T-helper 1 cell treated with Interleukin-12 subunit alpha and Interleukin-12 subunit beta and Interleukin-4 antibody, amounts not matched to agents 30 μg/mL and 1 μg/mL, for 36 hours (primary cell): ENCODE measurements at regions not wholly inside any gene's neighbourhood (a gene's known extent, or its start where the extent isn't known, plus 50 kb on each side); places are given as distances from the start of the nearest gene placed in this dataset.

Source experiments
- H3K27ac Mint-ChIP-seq: one replicate; pipeline ENCODE4 v1.8.0; 2021; ENCODE audit warnings: mild to moderate bottlenecking, mixed read lengths
- H3K27me3 Mint-ChIP-seq: one replicate; pipeline ENCODE4 v1.8.0; 2021; ENCODE audit warnings: low read depth, mixed read lengths
- H3K36me3 Mint-ChIP-seq: one replicate; pipeline ENCODE4 v1.8.0; 2021; ENCODE audit warnings: low read depth, mixed read lengths
- H3K4me1 Mint-ChIP-seq: one replicate; pipeline ENCODE4 v1.8.0; 2021; ENCODE audit warnings: low read depth, mixed read lengths
- H3K4me3 Mint-ChIP-seq: one replicate; pipeline ENCODE4 v1.8.0; 2021; ENCODE audit warnings: mild to moderate bottlenecking, moderate library complexity, mixed read lengths
- H3K9me3 Mint-ChIP-seq: one replicate; pipeline ENCODE4 v1.8.0; 2021; ENCODE audit warnings: mixed read lengths

DNA sequence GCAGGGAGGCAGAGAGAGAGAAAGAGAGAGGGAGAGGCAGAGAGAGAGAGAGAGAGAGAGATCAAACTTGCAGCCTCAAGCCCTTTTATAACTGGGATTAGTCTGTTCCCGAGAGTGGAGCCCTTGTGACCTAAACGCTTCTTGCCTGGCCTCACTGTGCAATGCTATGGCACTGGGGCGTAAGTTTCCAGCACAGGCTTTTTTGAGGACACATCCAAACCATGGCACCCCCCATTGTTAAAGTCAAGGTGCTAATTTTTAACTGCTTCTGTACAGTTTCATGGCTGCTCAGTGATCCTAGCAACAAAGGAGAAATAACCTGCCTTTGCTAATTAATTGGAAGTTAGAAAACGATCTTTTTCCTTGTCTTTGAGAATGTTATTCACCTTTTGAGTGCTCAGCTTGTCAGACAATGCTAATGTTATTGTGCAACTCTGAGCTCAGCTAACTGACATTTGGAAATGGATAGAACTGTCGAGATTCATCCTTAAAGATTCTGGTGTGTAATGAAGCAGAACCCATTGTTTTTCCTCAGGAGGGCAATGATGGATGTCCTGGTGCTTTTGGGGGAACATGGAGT, 268.4 kb downstream of the GLRX3 start:
- Mint-ChIP-seq H3K9me3 (no peaks in the 10 kb centered on the region), H3K4me3 (no peak overlapping the region), H3K27me3 (no peaks in the 10 kb centered on the region), H3K4me1 (no peaks in the 10 kb centered on the region), H3K27ac (no peak overlapping the region), H3K36me3 (no peaks in the 10 kb centered on the region)

DNA sequence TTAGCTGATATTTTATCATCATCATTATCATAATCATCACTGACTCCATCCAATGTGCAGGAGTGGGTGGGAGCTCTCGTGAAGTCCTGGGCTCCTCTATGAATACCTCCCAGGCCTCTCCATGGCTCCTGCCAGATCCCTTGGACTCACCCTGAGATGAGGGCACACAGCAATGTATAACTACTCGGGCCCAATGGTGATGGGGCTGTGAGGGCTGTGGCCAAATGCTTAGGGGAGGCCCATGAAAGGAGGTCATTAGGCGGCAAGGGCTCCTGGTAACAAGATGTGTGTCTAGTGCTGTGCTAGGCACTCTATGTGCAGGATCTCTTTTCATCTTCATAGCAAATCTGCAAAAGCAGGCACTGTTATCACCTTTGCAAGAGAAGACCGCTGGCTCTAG, 270.9 kb downstream of the GLRX3 start:
- Mint-ChIP-seq H3K4me1 (no peaks in the 10 kb centered on the region), H3K27ac (no peak overlapping the region), H3K9me3 (no peaks in the 10 kb centered on the region), H3K27me3 (no peaks in the 10 kb centered on the region), H3K4me3 (no peak overlapping the region), H3K36me3 (no peaks in the 10 kb centered on the region)

DNA sequence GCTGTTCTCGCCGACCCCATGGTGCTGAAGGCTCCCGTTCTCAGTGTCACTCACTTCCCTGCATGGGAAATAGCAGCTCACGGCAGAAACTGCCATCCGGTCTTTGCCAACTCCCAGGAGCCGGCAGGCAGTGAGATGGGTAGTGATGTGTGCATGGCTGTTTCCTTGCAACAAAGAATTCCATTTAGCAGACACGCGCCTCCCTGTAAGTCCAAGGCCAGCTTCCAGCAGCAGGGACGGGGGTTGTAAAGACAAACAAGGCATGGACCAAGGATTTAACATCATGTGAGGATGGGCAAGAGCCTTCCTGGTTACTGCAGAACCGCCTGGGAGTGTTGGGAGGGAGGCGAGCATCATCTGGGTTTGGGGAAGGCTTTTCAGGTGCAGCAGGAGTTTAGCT, 273.1 kb downstream of the GLRX3 start:
- Mint-ChIP-seq H3K27ac (no peak overlapping the region), H3K9me3 (no peaks in the 10 kb centered on the region), H3K4me1 (no peaks in the 10 kb centered on the region), H3K4me3 (no peak overlapping the region), H3K36me3 (no peaks in the 10 kb centered on the region), H3K27me3 (no peaks in the 10 kb centered on the region)

DNA sequence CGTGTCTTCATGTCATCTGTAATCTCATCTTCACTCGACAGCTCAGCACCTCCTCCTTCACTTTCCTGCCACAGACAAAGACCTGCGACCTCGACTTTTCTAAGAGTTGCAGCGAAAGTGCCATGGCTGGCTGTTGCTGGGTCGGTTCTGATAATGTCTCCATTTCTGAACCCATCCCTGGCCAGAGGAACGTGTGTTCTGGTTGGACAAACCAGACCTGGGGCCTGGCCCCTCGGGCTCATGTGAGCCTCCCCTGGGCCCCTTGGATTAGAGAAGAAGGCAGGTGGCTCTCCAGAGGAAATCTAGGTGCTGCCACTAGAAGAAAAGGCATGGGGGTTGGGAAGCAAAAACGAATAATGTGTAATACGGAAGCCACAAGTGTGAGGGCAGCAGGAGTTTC, 273.7 kb downstream of the GLRX3 start:
- Mint-ChIP-seq H3K36me3 (no peaks in the 10 kb centered on the region), H3K4me3 (no peak overlapping the region), H3K9me3 (no peaks in the 10 kb centered on the region), H3K27ac (no peak overlapping the region), H3K27me3 (no peaks in the 10 kb centered on the region), H3K4me1 (no peaks in the 10 kb centered on the region)

DNA sequence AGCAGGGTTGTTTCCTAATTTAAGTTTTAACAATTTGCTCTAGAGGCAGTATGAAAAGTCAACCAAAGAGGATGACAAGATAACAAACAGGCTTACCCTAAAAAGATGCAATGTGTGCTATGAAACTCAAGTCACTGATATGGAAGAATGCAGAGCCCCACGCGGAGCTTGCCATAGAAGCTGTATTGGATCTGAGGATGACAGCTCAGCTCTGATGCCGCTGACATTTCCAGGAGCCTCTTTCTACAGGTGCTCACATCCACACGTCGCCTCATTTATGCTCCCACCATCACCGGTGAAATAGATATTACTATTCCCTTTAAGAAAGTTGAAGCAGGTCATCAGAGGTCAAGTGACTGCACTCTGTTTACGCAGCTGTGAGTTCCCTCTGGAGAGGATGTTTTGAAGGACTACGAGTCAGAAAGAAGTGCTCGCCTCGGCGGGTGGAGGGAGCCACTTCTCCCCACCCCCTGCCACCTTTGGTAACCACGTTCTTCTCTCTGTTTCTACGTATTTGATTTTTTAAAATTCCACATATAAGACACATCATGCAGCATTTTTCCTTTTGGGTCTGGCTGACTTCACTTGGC, 275.4 kb downstream of the GLRX3 start:
- no peaks in the 10 kb centered on the region for H3K27me3 Mint-ChIP-seq
- H3K4me3 Mint-ChIP-seq: no peak overlapping the region
- no peaks in the 10 kb centered on the region for H3K9me3 Mint-ChIP-seq
- H3K4me1 Mint-ChIP-seq: no peaks in the 10 kb centered on the region
- H3K27ac Mint-ChIP-seq: no peak overlapping the region
- H3K36me3 Mint-ChIP-seq: no peaks in the 10 kb centered on the region

DNA sequence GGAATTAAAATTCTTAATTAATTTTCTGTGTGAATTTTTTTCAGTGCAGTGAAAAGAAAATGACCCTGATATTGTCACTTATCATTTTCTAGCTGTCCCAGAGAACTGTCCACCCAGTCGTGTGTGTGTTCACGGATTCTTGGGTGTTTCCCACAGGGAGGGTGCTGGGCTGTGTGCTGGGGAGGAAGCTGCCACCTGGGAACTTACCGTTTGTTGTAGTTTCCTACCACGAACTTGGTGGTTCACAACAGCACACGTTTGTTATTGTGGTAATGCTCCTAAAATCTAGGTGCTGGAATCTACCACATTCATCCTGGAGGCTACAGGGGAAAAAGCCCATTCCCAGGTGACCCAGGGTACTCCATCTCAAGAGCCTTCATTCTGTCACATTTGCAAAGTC, 276.1 kb downstream of the GLRX3 start:
- H3K27me3 Mint-ChIP-seq: no peaks in the 10 kb centered on the region
- H3K4me1 Mint-ChIP-seq: no peaks in the 10 kb centered on the region
- no peak overlapping the region for H3K4me3 Mint-ChIP-seq
- no peak overlapping the region for H3K27ac Mint-ChIP-seq
- no peaks in the 10 kb centered on the region for H3K9me3 Mint-ChIP-seq
- H3K36me3 Mint-ChIP-seq: no peaks in the 10 kb centered on the region

DNA sequence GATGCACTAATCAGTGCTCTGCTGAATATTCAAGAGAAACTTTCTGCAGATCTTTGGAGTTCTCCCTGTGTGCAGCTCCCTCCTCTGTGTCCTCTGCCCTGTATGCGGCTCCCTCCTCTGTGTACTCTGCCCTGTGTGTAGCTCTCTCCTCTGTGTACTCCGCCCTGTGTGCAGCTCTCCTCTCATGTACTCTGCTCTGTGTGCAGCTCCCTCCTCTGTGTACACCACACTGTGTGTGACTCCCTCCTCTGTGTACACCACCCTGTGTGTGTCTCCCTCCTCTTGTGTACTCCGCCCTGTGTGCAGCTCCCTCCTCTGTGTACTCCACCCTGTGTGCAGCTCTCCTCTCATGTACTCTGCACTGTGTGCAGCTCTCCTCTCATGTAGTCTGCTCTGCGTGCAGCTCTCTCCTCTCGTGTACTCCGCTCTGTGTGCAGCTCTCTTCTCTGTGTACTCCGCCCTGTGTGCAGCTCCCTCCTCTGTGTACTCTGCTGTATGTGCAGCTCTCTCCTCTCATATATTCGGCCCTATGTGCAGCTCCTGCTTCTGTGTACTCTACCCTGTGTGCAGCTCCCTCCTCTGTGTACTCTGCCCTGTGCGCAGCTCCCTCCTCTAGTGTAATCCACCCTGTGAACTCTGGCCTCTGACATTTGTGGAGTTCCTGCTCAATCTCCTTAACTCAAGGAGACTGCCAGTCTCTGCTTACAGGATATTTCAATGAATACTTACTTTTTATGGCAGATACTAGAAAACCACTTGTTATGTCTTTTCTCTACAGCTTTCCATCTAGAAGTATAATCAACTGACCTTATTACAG, 280.4 kb downstream of the GLRX3 start:
- Mint-ChIP-seq H3K4me1 (no peaks in the 10 kb centered on the region), H3K4me3 (no peak overlapping the region), H3K9me3 (no peaks in the 10 kb centered on the region), H3K27ac (no peak overlapping the region), H3K27me3 (no peaks in the 10 kb centered on the region), H3K36me3 (no peaks in the 10 kb centered on the region)

DNA sequence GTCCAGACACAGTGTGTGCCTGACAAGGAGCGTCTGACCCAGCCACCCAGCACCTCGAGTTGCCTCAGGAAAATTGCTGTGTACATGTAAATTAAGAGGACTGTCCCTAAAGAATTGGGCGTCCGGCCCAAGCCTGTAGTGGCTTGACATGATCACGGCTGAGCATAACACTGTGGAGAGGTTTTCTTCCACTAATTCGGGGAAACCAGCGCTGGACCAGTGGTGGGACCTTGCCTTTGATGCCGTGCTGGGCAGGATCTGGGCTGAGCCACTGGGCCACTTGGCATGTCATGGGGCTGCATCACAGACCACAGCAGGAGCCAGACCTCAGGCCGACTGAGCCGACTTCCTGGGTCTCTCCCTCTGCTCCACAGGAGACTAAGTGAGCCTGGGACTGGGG, 282.5 kb downstream of the GLRX3 start:
- H3K4me1 Mint-ChIP-seq: no peaks in the 10 kb centered on the region
- H3K27me3 Mint-ChIP-seq: no peaks in the 10 kb centered on the region
- no peak overlapping the region for H3K4me3 Mint-ChIP-seq
- no peaks in the 10 kb centered on the region for H3K9me3 Mint-ChIP-seq
- H3K36me3 Mint-ChIP-seq: no peaks in the 10 kb centered on the region
- H3K27ac Mint-ChIP-seq: no peak overlapping the region

DNA sequence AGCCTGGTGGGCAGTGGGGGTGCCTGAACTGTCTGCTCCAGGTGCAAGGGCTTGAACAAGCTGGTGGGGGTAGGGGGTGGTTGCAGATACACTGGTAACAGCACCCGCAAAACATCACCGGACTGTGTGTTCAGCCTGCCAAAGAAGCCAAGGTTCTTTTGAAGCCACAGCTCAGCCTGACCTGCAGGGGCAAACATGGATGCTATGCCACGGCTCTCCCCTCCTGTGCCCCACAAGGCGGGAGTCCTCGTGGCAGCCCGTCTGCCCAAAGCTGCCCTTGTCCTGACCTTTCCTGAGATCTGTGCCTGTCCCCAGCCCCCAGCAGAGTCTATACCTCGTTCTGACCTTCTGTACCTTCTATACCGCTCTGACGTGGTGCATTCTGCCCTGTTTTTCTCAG, 285.7 kb downstream of the GLRX3 start:
- Mint-ChIP-seq H3K4me1 (no peaks in the 10 kb centered on the region), H3K4me3 (no peak overlapping the region), H3K27ac (no peak overlapping the region)

DNA sequence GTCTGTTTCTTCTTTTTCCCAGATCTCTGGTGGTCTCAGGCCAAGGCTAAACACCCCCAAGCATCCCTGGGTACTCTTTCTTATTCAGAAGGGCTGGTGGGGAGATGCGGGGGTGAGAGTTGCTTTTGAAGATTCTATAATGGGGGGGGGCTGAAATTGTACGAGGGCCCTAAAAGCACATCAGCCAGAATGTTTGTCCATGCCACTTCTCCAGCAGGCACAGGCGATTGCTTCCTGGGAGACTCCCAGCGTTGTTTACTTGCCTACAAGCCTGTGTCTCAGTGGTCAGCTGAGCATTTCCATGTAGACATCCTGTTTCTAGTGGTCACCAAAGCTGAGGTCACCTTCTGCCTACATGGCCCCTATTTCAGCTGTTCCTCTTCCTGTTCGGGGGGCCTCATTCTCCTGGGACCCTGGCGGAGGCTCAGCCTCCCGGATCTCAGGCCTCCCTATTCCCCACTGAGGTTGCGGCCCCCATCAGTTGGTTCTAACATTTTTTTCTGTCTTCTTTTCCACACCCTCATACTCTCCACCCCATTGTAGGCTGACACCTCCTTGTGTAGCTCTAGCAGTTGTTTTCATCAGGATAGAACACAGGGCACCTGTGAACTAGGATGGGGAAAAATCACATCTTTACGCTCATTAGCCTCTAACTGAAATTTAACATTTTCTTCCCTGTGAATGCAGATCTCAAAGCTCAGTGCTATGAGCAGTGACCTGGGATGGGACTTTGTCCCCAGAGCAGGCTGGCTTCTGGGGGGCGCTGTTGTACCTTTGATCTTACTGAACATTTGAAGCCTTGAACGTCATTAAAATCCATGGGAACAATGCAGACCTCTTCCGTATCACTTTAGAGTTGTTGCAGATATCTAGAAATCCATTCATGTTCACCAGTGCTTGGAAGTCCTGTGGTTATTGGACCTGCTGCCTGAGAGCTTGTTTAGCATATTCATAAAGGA, 286.5 kb downstream of the GLRX3 start:
- H3K4me1 Mint-ChIP-seq: no peaks in the 10 kb centered on the region
- H3K36me3 Mint-ChIP-seq: no peaks in the 10 kb centered on the region
- H3K9me3 Mint-ChIP-seq: no peaks in the 10 kb centered on the region
- no peak overlapping the region for H3K27ac Mint-ChIP-seq
- H3K4me3 Mint-ChIP-seq: no peak overlapping the region
- no peaks in the 10 kb centered on the region for H3K27me3 Mint-ChIP-seq

More for the DNA sequence above, 285.7 kb downstream of the GLRX3 start:
- Mint-ChIP-seq H3K9me3 (no peaks in the 10 kb centered on the region), H3K27me3 (no peaks in the 10 kb centered on the region), H3K36me3 (no peaks in the 10 kb centered on the region)

DNA sequence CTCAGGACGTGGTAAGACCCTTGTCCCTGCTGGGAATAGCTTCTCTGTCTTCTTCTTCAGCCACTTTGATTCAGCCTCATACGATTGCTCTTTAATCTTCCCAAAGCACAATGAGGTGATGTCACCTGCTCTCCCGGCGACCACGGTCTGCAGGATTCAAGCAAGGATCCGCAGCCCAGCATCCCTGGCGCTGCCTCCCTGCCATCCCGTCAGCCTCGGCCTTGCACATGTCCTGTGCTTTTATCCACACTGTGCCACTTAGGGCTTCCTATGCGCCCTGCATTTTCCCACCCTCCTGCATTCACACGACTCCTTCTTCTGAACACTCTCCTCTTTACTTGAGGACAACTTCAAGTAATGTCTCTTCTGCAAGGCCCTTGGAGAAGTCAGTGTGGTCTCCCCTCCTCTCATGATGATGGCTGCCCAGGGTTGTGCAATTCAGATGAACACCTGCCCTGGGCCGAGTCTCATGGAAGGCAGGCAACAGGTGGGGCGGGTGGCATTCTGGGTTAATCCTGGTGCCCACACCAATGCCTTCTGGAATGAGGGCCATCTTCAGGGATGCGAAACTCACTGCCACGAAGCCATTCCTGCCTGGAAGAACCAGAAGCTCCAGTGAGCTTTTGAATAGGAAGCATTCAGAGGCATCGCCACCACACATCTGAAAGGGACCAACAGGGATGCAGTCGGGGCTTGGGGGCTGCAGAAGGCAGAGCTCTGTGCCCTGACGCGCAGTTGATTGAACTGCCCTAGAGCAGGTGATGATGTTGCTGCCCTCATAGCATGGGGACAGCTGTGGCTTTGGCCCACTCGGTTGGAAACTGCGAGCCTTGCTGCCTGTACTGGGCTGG, 287.5 kb downstream of the GLRX3 start:
- Mint-ChIP-seq H3K36me3 (no peaks in the 10 kb centered on the region), H3K4me3 (no peak overlapping the region), H3K27me3 (no peaks in the 10 kb centered on the region), H3K27ac (no peak overlapping the region), H3K9me3 (no peaks in the 10 kb centered on the region), H3K4me1 (no peaks in the 10 kb centered on the region)

DNA sequence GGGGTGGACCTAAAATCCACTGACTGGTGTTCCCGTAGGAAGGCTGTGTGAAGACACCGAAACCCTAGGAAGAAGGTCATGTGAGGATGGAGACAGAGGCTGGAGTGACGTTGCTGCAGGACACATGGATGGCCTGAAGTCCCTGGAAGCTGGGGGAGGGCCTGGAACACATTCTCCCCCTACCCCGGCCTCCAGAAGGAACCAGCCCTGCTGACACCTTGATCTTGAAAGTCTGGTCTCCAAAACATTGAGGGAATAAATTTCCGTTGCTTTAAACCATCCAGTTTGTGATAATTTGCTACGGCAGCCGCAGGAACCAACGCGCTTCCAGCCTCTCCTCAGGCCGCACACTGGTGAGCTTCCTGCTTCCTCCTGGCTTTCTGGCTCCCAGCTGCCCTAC, 288.2 kb downstream of the GLRX3 start:
- Mint-ChIP-seq H3K27ac (no peak overlapping the region), H3K4me1 (no peaks in the 10 kb centered on the region), H3K36me3 (no peaks in the 10 kb centered on the region), H3K9me3 (no peaks in the 10 kb centered on the region), H3K4me3 (no peak overlapping the region), H3K27me3 (no peaks in the 10 kb centered on the region)

DNA sequence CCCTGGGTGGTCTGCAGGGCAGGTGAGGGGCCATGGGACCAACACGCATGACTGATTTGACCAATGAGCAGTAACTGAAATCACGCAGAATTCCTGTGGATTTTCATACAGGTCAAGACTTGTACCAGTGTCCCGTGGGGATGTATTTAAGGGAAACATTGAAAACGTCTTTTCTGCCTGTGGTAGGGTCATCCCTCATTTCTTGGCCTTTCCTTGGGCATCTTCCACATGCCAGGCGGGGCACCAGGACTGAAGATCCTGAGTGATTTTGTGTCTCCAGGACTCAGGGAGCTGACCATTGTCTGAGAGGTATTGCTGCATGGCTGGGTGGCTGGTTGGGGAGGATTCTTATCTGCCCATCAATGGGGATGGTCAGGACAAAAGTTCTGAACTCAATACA, 289.0 kb downstream of the GLRX3 start:
- Mint-ChIP-seq H3K36me3 (no peaks in the 10 kb centered on the region), H3K9me3 (no peaks in the 10 kb centered on the region), H3K4me3 (no peak overlapping the region), H3K4me1 (no peaks in the 10 kb centered on the region), H3K27ac (no peak overlapping the region), H3K27me3 (no peaks in the 10 kb centered on the region)
